Karpas-422 (cell line): ENCODE measurements at regions not wholly inside any gene's neighbourhood (a gene's known extent, or its start where the extent isn't known, plus 50 kb on each side); places are given as distances from the start of the nearest gene placed in this dataset.
A peak's percentile ranks its signal among the peaks of the same experiment; 100 is the strongest.

Experiments used
- DNase-seq: peaks from one replicate; pipeline ENCODE4 v3.0.0-alpha.2; 2015
- H2AFZ ChIP-seq: fragments of 200-600 bp; sonication (generic); 2 replicates; pipeline ENCODE4 v1.6.1; 2014; ENCODE audit warnings: antibody characterized with exemption, low read length, mixed read lengths
- H3K27ac ChIP-seq: fragments of 200-600 bp; sonication (generic); 2 replicates; pipeline ENCODE4 v1.5.1; 2014; ENCODE audit warnings: mild to moderate bottlenecking, low read length, moderate library complexity
- H3K27me3 ChIP-seq: fragments of 200-600 bp; sonication (generic); 2 replicates; pipeline ENCODE4 v1.6.1; 2014; ENCODE audit warnings: low read length, mixed read lengths
- H3K36me3 ChIP-seq: fragments of 200-600 bp; sonication (generic); 2 replicates; pipeline ENCODE4 v1.6.1; 2014; ENCODE audit warnings: low read length, mixed read lengths; ENCODE audit not compliant: insufficient read depth
- H3K4me1 ChIP-seq: fragments of 200-600 bp; sonication (generic); 2 replicates; pipeline ENCODE4 v1.6.1; 2014; ENCODE audit warnings: mild to moderate bottlenecking, low read length, mixed read lengths
- H3K4me2 ChIP-seq: fragments of 200-600 bp; sonication (generic); 2 replicates; pipeline ENCODE4 v1.6.1; 2014; ENCODE audit warnings: low read length, low read depth, mild to moderate bottlenecking; ENCODE audit not compliant: poor library complexity, severe bottlenecking
- H3K4me3 ChIP-seq: fragments of 200-600 bp; sonication (generic); 2 replicates; pipeline ENCODE4 v1.5.1; 2014; ENCODE audit warnings: mild to moderate bottlenecking, antibody characterized with exemption, low read length, mixed read lengths
- H3K79me2 ChIP-seq: fragments of 200-600 bp; sonication (generic); 2 replicates; pipeline ENCODE4 v1.6.1; 2014; ENCODE audit warnings: mild to moderate bottlenecking, low read length, mixed read lengths
- H3K9ac ChIP-seq: fragments of 200-600 bp; sonication (generic); 2 replicates; pipeline ENCODE4 v1.6.0; 2014; ENCODE audit warnings: low read length
- H3K9me2 ChIP-seq: fragments of 200-600 bp; sonication (generic), shearing (Covaris generic); replicated peaks from 2 replicates; pipeline ENCODE4 v1.6.0; 2014; ENCODE audit warnings: mild to moderate bottlenecking, low read length, moderate library complexity; ENCODE audit not compliant: insufficient read depth
- H3K9me3 ChIP-seq: fragments of 300-700, 200-600 bp; sonication (generic); 2 replicates; pipeline ENCODE4 v1.6.1; 2014; ENCODE audit warnings: low read length, mixed read lengths
- H4K20me1 ChIP-seq: fragments of 200-600 bp; sonication (generic); 2 replicates; pipeline ENCODE4 v1.6.1; 2014; ENCODE audit warnings: mild to moderate bottlenecking, antibody characterized with exemption, low read length, low read depth; ENCODE audit not compliant: insufficient read depth

DNA sequence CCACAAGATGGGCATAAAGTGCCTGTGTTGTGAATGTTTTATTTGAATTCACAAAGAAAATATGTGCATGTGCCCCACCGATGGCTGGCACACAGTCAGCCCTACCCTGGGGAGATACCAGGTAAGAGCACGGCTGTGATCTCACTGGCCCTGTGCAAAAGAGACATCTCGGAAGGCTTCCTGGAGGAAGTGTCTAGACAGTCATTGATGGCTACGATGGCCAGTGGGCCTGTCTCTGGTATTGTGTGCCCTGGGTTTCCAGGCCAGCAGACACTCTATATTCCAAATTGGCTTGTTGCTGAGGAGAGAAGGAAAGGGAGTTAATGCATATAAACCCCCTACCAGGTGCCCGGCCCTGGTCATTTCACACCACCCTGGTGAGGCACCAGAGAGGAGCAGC lies 211.7 kb downstream of the GLI2 start:
- H3K36me3 ChIP-seq, result no peaks in the 10 kb centered on the region
- no peaks in the 10 kb centered on the region for H3K27me3 ChIP-seq
- no peak overlapping the region for H3K4me3 ChIP-seq
- peak; percentile 25 for DNase-seq
- H2AFZ ChIP-seq, result no peak overlapping the region
- H3K9ac ChIP-seq, result no peak overlapping the region
- no peak overlapping the region for H3K27ac ChIP-seq
- H4K20me1 ChIP-seq, result no peaks in the 10 kb centered on the region
- H3K79me2 ChIP-seq, result no peaks in the 10 kb centered on the region
- no peak overlapping the region for H3K4me2 ChIP-seq
- H3K4me1 ChIP-seq, result no peaks in the 10 kb centered on the region
- H3K9me2 ChIP-seq, result no peaks in the 10 kb centered on the region
- H3K9me3 ChIP-seq, result no peaks in the 10 kb centered on the region

GRCh38 chr2:120947982-120948661 lies 212.5 kb downstream of the GLI2 start:
- H3K79me2 ChIP-seq, result no peaks in the 10 kb centered on the region
- H3K9ac ChIP-seq, result no peak overlapping the region
- H3K4me3 ChIP-seq, result no peak overlapping the region
- no peaks in the 10 kb centered on the region for H3K36me3 ChIP-seq
- no peaks in the 10 kb centered on the region for H3K4me1 ChIP-seq
- H3K27me3 ChIP-seq, result no peaks in the 10 kb centered on the region
- no peak for DNase-seq
- no peaks in the 10 kb centered on the region for H4K20me1 ChIP-seq
- no peak overlapping the region for H3K27ac ChIP-seq
- no peaks in the 10 kb centered on the region for H3K9me2 ChIP-seq
- no peak overlapping the region for H2AFZ ChIP-seq
- H3K9me3 ChIP-seq, result no peaks in the 10 kb centered on the region
- H3K4me2 ChIP-seq, result no peak overlapping the region

DNA sequence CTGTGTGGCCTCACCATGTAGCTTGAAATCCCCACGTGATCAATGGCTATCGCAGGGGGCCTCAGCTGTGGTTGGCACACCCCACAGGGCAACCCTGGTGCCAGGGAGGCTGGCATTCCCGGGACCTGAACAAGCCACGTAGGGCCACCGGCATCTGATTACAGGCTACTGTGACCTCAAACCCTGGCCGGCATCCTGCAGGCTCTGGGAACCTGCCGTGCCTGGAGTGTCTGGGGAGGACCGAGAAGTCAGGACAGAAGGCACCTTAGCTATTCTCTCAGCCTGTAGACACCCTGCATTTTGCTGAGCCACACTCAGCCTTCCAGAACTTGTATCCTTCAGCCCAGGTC lies 213.0 kb downstream of the GLI2 start:
- Histone ChIP-seq H3K27ac (no peak overlapping the region), H3K79me2 (no peaks in the 10 kb centered on the region), H3K4me1 (no peaks in the 10 kb centered on the region), H3K36me3 (no peaks in the 10 kb centered on the region), H3K9ac (no peak overlapping the region), H4K20me1 (no peaks in the 10 kb centered on the region), H3K4me3 (no peak overlapping the region), H3K9me2 (no peaks in the 10 kb centered on the region), H2AFZ (no peak overlapping the region), H3K27me3 (no peaks in the 10 kb centered on the region), H3K4me2 (no peak overlapping the region), H3K9me3 (no peaks in the 10 kb centered on the region)
- no peak for DNase-seq

GRCh38 chr2:120949027-120949956 lies 213.6 kb downstream of the GLI2 start:
- H2AFZ ChIP-seq, result no peak overlapping the region
- peak; percentile 67 for DNase-seq
- H3K9me3 ChIP-seq, result no peaks in the 10 kb centered on the region
- no peaks in the 10 kb centered on the region for H3K36me3 ChIP-seq
- no peaks in the 10 kb centered on the region for H4K20me1 ChIP-seq
- H3K79me2 ChIP-seq, result no peaks in the 10 kb centered on the region
- no peaks in the 10 kb centered on the region for H3K4me1 ChIP-seq
- no peak overlapping the region for H3K4me3 ChIP-seq
- no peak overlapping the region for H3K9ac ChIP-seq
- H3K9me2 ChIP-seq, result no peaks in the 10 kb centered on the region
- H3K4me2 ChIP-seq, result no peak overlapping the region
- no peak overlapping the region for H3K27ac ChIP-seq
- no peaks in the 10 kb centered on the region for H3K27me3 ChIP-seq

GRCh38 chr2:120949957-120950590 lies 214.4 kb downstream of the GLI2 start:
- Histone ChIP-seq H3K4me2 (no peak overlapping the region), H4K20me1 (no peaks in the 10 kb centered on the region), H3K79me2 (no peaks in the 10 kb centered on the region), H3K9me2 (no peaks in the 10 kb centered on the region), H3K4me3 (no peak overlapping the region), H3K27me3 (no peaks in the 10 kb centered on the region), H2AFZ (no peak overlapping the region), H3K9ac (no peak overlapping the region), H3K9me3 (no peaks in the 10 kb centered on the region), H3K27ac (no peak overlapping the region), H3K4me1 (no peaks in the 10 kb centered on the region), H3K36me3 (no peaks in the 10 kb centered on the region)
- DNase-seq, result no peak

DNA sequence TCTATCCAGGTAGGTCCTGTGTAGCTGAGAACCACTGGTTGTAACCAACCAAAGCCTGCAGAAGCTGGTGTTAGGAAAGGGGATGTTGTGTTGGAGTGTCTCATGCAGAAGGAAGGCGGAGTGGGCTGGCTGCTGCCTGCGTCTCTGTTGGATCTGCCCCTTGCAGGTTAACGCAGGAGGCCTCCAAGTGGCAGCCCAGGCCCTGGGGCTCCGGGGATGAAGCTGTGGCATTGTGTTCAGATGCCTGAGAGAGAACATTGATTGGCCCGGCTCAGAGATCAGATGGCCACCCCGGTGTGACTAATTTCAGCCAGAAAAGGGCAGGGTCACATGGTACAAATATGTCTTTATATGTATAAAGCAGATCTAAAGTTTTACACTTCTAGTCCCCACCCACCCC lies 216.0 kb downstream of the GLI2 start:
- H3K27ac ChIP-seq, result no peak overlapping the region
- H3K27me3 ChIP-seq, result no peaks in the 10 kb centered on the region
- H3K9me3 ChIP-seq, result no peaks in the 10 kb centered on the region
- H3K36me3 ChIP-seq, result no peaks in the 10 kb centered on the region
- no peaks in the 10 kb centered on the region for H3K79me2 ChIP-seq
- H3K4me3 ChIP-seq, result no peak overlapping the region
- H3K9me2 ChIP-seq, result no peaks in the 10 kb centered on the region
- no peak for DNase-seq
- no peak overlapping the region for H3K4me2 ChIP-seq
- H2AFZ ChIP-seq, result no peak overlapping the region
- H4K20me1 ChIP-seq, result no peaks in the 10 kb centered on the region
- H3K9ac ChIP-seq, result no peak overlapping the region
- H3K4me1 ChIP-seq, result no peaks in the 10 kb centered on the region

DNA sequence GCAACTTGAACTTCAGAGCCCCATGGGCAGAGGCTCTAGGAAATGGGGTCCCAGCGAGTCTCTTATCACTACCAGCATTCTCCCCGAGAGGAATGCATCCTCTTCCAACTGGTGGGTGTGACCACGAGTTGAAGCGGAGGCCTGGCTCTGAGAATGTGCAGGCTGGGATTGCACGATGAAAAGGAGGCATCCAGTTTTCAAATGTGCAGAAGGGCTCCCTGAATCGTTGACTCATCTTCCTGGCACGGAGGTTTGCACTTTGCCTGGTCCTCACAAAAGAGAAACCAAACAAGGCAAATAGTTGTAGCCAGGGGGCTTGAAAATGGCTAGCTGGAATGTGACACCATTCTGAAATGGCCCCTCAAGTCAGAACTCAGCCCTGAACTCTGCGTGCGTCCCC lies 216.7 kb downstream of the GLI2 start:
- H3K4me1 ChIP-seq, result no peaks in the 10 kb centered on the region
- no peak overlapping the region for H2AFZ ChIP-seq
- no peaks in the 10 kb centered on the region for H3K9me3 ChIP-seq
- DNase-seq, result no peak
- H3K27ac ChIP-seq, result no peak overlapping the region
- H3K36me3 ChIP-seq, result no peaks in the 10 kb centered on the region
- no peak overlapping the region for H3K4me3 ChIP-seq
- H3K79me2 ChIP-seq, result no peaks in the 10 kb centered on the region
- H3K9me2 ChIP-seq, result no peaks in the 10 kb centered on the region
- no peaks in the 10 kb centered on the region for H3K27me3 ChIP-seq
- H4K20me1 ChIP-seq, result no peaks in the 10 kb centered on the region
- H3K9ac ChIP-seq, result no peak overlapping the region
- no peak overlapping the region for H3K4me2 ChIP-seq

DNA sequence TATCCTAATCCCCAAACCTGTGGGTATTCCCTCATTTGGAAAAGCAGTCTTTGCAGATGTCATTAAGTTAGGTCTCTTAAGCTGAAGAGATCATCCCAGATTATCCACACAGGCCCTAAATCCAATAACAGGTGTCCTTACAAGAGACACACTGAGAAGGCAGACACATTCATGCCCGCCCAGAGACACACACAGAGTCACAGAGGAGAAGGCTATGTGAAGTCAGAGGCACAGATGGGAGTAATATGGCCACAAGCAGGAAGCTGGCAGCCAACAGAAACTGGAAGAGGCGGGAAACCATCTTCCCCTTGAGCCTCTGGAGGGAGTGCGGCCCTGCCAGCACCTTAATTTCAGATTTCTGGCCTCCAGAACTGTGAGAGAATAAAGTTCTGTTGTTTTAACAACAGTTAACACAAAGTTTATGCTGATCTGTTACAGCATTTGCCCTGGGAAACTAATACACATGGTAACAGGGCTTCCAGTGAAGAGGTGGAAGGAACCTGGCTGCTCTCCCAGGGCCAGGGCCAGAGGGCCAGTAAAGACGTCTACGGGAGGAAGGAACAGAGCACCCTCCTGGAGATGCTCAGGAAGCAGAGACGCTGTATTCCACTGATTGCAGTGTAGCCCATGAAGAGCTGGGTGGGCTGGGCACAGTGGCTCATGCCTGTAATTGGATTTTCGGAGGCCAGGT lies 217.5 kb downstream of the GLI2 start:
- Histone ChIP-seq H2AFZ (no peak overlapping the region), H3K36me3 (no peaks in the 10 kb centered on the region), H3K9me3 (no peaks in the 10 kb centered on the region), H3K9ac (no peak overlapping the region), H3K27ac (no peak overlapping the region), H3K79me2 (no peaks in the 10 kb centered on the region), H3K9me2 (no peaks in the 10 kb centered on the region), H3K4me1 (no peaks in the 10 kb centered on the region), H3K4me2 (no peak overlapping the region), H4K20me1 (no peaks in the 10 kb centered on the region), H3K4me3 (no peak overlapping the region), H3K27me3 (no peaks in the 10 kb centered on the region)
- DNase-seq, result no peak
